Spinal cord (tissue), 9 donors: ENCODE measurements at regions not wholly inside any gene's neighbourhood (a gene's known extent, or its start where the extent isn't known, plus 50 kb on each side); places are given as distances from the start of the nearest gene placed in this dataset.
A peak's percentile ranks its signal among the peaks of the same experiment; 100 is the strongest.
"Not testable (repeated sequence)": the region's sequence is repeated elsewhere in the genome, so short reads cannot be mapped to it uniquely, and the experiment has no call there.

Experiments
- DNase-seq, 6 donors: peaks; one replicate each; pipeline versions ENCODE4 v3.0.0 to v3.0.0-alpha.2; 2013 to 2015; ENCODE audit warnings: low spot score in 6 of 6, low read depth in 4 of 6
- H3K27ac ChIP-seq: one replicate; pipeline ENCODE4 v1.5.1; 2013; ENCODE audit warnings: low read depth, low read length, control low read depth
- H3K27me3 ChIP-seq: one replicate; pipeline ENCODE4 v1.6.1; 2013; ENCODE audit warnings: low read length; ENCODE audit not compliant: control insufficient read depth, insufficient read depth
- H3K36me3 ChIP-seq: one replicate; pipeline ENCODE4 v1.6.1; 2013; ENCODE audit warnings: low read length; ENCODE audit not compliant: control insufficient read depth, insufficient read depth
- H3K4me1 ChIP-seq: one replicate; pipeline ENCODE4 v1.6.1; 2013; ENCODE audit warnings: low read length; ENCODE audit not compliant: control insufficient read depth, insufficient read depth
- H3K4me3 ChIP-seq: one replicate; pipeline ENCODE4 v1.5.1; 2013; ENCODE audit warnings: low read depth, low read length, control low read depth
- H3K9me3 ChIP-seq: one replicate; pipeline ENCODE4 v1.6.1; 2013; ENCODE audit warnings: low read length; ENCODE audit not compliant: control insufficient read depth, insufficient read depth
- WGBS: methylation state at CpG from one replicate; pipeline ENCODE4 v1.1.5; 2013; ENCODE audit warnings: missing lambda C conversion rate; ENCODE audit not compliant: insufficient coverage; 5-methylcytosine and 5-hydroxymethylcytosine counted together
- donor health status: healthy.

DNA sequence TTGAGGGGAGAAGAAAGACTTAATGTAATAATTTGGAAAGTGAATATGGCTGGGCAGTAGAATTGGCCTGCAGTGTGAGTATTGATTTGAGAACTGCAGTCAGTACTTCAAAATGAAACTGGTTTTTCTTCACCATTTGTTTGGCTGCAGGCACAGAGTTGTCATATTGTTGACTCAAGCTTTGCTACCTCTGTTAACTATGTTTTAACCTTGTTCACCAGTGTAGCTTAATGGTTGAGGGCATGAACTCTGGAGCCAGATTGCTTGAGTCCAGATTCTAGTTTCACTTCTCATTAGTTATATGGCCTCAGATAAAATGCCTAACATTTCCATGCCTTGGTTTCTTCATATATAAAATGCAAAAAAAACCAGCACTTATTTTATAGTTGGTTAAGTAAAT, 64.1 kb downstream of the CFAP44 start:
- Histone ChIP-seq H3K27ac (no peak overlapping the region), H3K36me3 (no peaks in the 10 kb centered on the region), H3K4me1 (no peaks in the 10 kb centered on the region), H3K4me3 (no peak overlapping the region), H3K9me3 (no peaks in the 10 kb centered on the region), H3K27me3 (no peaks in the 10 kb centered on the region)
- DNase-seq: no peak

DNA sequence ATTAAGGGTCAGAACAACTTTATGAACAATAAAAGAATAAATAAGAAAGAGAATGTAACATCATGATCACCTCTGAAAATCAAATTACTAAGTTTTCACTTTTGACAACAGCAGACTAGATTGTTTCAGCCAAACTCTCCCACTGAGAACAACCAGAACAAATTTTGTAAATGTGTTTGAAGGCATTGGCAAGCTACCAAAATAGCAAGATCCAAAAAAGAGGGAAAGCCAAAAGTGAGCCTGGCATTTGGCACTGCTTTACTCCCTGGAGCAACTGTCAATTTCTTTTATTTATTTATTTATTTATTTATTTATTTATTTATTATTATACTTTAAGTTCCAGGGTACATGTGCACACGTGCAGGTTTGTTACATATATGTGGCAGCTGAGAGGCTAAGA, 67.2 kb downstream of the CFAP44 start:
- WGBS: no CpG with 5 or more reads among the region's 1 CpG

GRCh38 chr3:113366800-113367199, 74.5 kb downstream of the CFAP44 start:
- not testable (repeated sequence) for H3K4me3 ChIP-seq, H3K4me1 ChIP-seq, H3K27me3 ChIP-seq, H3K9me3 ChIP-seq, H3K36me3 ChIP-seq, H3K27ac ChIP-seq, DNase-seq
- WGBS: 81% methylated on average over 7 of the region's 7 CpGs

More for the DNA sequence above, 67.2 kb downstream of the CFAP44 start:
- no peaks in the 10 kb centered on the region for H3K4me1 ChIP-seq
- H3K27me3 ChIP-seq: no peaks in the 10 kb centered on the region
- peak in 5 of 6 donors; percentile 1 to 52 (median 9) for DNase-seq
- no peak overlapping the region for H3K27ac ChIP-seq
- H3K9me3 ChIP-seq: no peaks in the 10 kb centered on the region
- H3K36me3 ChIP-seq: no peaks in the 10 kb centered on the region
- no peak overlapping the region for H3K4me3 ChIP-seq

DNA sequence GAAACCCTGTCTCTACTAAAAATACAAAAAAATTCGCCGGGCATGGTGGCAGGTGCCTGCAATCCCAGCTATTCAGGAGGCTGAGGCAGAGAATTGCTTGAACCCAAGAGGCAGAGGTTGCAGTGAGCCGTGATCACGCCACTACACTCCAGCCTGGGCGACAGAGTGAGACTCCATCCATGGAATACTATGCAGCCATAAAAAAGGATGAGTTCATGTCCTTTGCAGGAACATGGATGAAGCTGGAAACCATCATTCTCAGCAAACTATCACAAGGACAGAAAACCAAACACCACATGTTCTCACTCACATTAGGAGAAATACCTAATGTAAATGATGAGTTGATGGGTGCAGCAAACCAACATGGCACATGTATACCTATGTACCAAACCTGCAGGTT, 86.0 kb downstream of the CFAP44 start:
- WGBS: 100% methylated on average over 5 of the region's 5 CpGs
- not testable (repeated sequence) for H3K4me3 ChIP-seq, H3K27me3 ChIP-seq, H3K9me3 ChIP-seq, DNase-seq, H3K36me3 ChIP-seq, H3K4me1 ChIP-seq, H3K27ac ChIP-seq

DNA sequence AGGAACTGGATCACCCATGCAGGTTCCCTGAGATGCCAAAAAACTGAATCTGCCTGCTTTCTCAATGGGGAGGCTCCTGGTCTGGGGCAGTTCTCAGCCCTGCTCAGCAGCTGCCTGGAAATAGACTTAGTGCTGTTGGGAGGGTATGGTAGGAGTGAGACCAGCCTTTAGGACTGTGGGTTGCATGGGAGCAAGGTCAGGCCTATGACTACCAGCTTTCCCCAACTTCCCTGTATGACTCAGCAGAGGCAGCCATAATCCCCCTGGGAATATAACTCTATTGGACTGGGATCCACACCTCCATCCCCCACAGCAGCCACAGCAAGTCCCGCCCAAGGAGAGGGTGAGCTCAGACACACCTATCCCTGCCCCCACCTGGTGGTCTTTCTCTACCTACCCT, 87.0 kb downstream of the CFAP44 start:
- no peak overlapping the region for H3K4me3 ChIP-seq
- no peak overlapping the region for H3K27ac ChIP-seq
- no peaks in the 10 kb centered on the region for H3K9me3 ChIP-seq
- WGBS: no CpG with 5 or more reads among the region's 1 CpG
- no peaks in the 10 kb centered on the region for H3K36me3 ChIP-seq
- DNase-seq: no peak
- H3K4me1 ChIP-seq: no peaks in the 10 kb centered on the region
- H3K27me3 ChIP-seq: no peaks in the 10 kb centered on the region

DNA sequence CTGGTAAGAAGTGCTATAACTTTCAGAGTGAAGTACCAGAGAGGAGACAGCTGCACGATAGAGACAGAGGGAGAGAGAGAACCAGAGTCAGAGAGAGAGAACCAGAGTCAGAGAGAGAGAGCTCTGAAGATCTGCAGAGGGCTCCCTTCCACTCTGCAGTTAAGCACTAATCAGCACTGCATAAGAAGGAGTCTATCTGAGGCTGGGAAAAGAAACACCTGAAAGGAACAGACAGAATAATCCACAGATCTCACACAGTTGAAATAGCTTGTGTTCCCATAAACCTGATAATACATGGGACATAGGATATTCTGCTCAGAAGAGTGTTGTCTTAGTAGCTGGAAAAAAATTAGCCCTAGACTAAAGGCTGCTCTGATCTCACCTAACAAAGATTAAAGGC, 87.6 kb downstream of the CFAP44 start:
- no peak overlapping the region for H3K27ac ChIP-seq
- no peaks in the 10 kb centered on the region for H3K4me1 ChIP-seq
- 80% methylated on average over 1 of the region's 1 CpG for WGBS
- no peaks in the 10 kb centered on the region for H3K9me3 ChIP-seq
- no peak for DNase-seq
- H3K4me3 ChIP-seq: no peak overlapping the region
- no peaks in the 10 kb centered on the region for H3K27me3 ChIP-seq
- H3K36me3 ChIP-seq: no peaks in the 10 kb centered on the region

DNA sequence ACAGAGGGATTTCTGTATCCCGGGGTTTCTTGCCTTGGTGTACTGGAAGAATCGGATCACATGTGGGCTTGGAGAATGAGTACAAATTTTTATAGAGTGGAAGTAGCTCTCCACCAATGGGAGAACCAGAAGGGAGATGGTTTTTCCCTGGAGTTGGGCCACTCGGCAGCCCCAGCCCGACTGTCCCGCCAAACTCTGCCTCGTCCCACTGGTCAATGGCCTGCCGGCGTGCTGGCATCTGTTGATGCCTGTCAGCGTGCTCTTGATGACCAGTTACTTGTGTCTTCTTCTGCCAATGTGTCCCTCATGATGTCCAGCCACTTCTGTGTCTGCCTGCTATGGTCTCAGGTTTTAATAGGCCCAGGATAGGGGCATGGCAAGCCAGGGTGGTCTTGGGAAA, 100.5 kb downstream of the CFAP44 start:
- WGBS: 99% methylated on average over 8 of the region's 9 CpGs
- Histone ChIP-seq H3K4me1 (no peaks in the 10 kb centered on the region), H3K27ac (no peak overlapping the region), H3K27me3 (no peaks in the 10 kb centered on the region), H3K36me3 (peaks cover 4% of the 10 kb centered on the region), H3K9me3 (no peaks in the 10 kb centered on the region), H3K4me3 (no peak overlapping the region)
- DNase-seq: no peak

GRCh38 chr3:113339616-113340244, 101.6 kb downstream of the CFAP44 start:
- no peak overlapping the region for H3K27ac ChIP-seq

More at GRCh38 chr3:113339616-113340244, 101.6 kb downstream of the CFAP44 start:
- no peaks in the 10 kb centered on the region for H3K4me1 ChIP-seq
- no peak overlapping the region for H3K4me3 ChIP-seq
- no peak for DNase-seq
- WGBS: 95% methylated on average over 7 of the region's 9 CpGs
- peaks cover 4% of the 10 kb centered on the region for H3K36me3 ChIP-seq
- no peaks in the 10 kb centered on the region for H3K9me3 ChIP-seq
- H3K27me3 ChIP-seq: no peaks in the 10 kb centered on the region
